Fibroblast of gingiva (primary cell): ENCODE measurements at regions not wholly inside any gene's neighbourhood (a gene's known extent, or its start where the extent isn't known, plus 50 kb on each side); places are given as distances from the start of the nearest gene placed in this dataset.

Experiments
- DNase-seq: peaks from one replicate; pipeline ENCODE4 v3.0.0-alpha.2; 2011; ENCODE audit warnings: low read depth

- DNase-seq: no peak
Measured at GRCh38 chr5:120007598-120007997, 378.2 kb downstream of the FAM170A start.

GRCh38 chr5:120012431-120012830, 383.1 kb downstream of the FAM170A start:
- DNase-seq: no peak

- DNase-seq: no peak
Measured at GRCh38 chr5:120014535-120014934, 385.2 kb downstream of the FAM170A start.

GRCh38 chr5:120016717-120017382, 387.5 kb downstream of the FAM170A start:
- no peak for DNase-seq

GRCh38 chr5:120017513-120017912, 388.2 kb downstream of the FAM170A start:
- no peak for DNase-seq

GRCh38 chr5:120035181-120035580, 405.8 kb downstream of the FAM170A start:
- DNase-seq: no peak

- no peak for DNase-seq
Measured at GRCh38 chr5:120035815-120036577, 406.6 kb downstream of the FAM170A start.

- no peak for DNase-seq
Measured at GRCh38 chr5:120037451-120037850, 408.1 kb downstream of the FAM170A start.

GRCh38 chr5:120039111-120039510, 409.8 kb downstream of the FAM170A start:
- no peak for DNase-seq

- DNase-seq: no peak
Measured at GRCh38 chr5:120043431-120043830, 414.1 kb downstream of the FAM170A start.

GRCh38 chr5:120052916-120053828, 410.9 kb upstream of the PRR16 start:
- no peak for DNase-seq

GRCh38 chr5:120053841-120054240, 410.3 kb upstream of the PRR16 start:
- DNase-seq: peak; percentile 44

- DNase-seq: peak; percentile 72
Measured at GRCh38 chr5:120055858-120056257, 408.2 kb upstream of the PRR16 start.

GRCh38 chr5:120062515-120062917, 401.6 kb upstream of the PRR16 start:
- DNase-seq: peak; percentile 13

GRCh38 chr5:120072068-120072761, 391.9 kb upstream of the PRR16 start:
- no peak for DNase-seq

- no peak for DNase-seq
Measured at GRCh38 chr5:120073722-120074121, 390.4 kb upstream of the PRR16 start.

- DNase-seq: no peak
Measured at GRCh38 chr5:120080781-120081180, 383.3 kb upstream of the PRR16 start.

- DNase-seq: no peak
Measured at GRCh38 chr5:120082316-120083068, 381.6 kb upstream of the PRR16 start.

GRCh38 chr5:120083851-120084542, 380.1 kb upstream of the PRR16 start:
- DNase-seq: peak; percentile 64

GRCh38 chr5:120084543-120084870, 379.6 kb upstream of the PRR16 start:
- DNase-seq: no peak

- no peak for DNase-seq
Measured at GRCh38 chr5:120086081-120086480, 378.0 kb upstream of the PRR16 start.
